WTC11 (cell line): ENCODE measurements at regions not wholly inside any gene's neighbourhood (a gene's known extent, or its start where the extent isn't known, plus 50 kb on each side); places are given as distances from the start of the nearest gene placed in this dataset.

Experiments
- ATAC-seq: fragments of 200-7000 bp; cut with Tn5 transposase; 2 replicates; pipeline ENCODE4 v1.10.0; 2021; ENCODE audit warnings: mild to moderate bottlenecking, moderate library complexity
- CTCF ChIA-PET: fragments of 300-600 bp; sonication (Branson Sonifier 250); formaldehyde crosslinking; loops from one replicate; lab custom pipeline; 2021; ENCODE audit warnings: antibody characterized with exemption; lab: Charles Lee
- POLR2A ChIA-PET: fragments of 350-600 bp; sonication (Branson Sonifier 250); formaldehyde crosslinking; loops from one replicate; lab custom pipeline; 2021; ENCODE audit warnings: antibody characterized with exemption; lab: Charles Lee
- DNase-seq: peaks from one replicate; pipeline ENCODE4 v3.0.0; 2021; ENCODE audit warnings: low spot score
- H3K27ac Mint-ChIP-seq: 2 replicates; pipeline ENCODE4 v1.8.0; 2021; ENCODE audit warnings: mixed read lengths
- H3K27me3 Mint-ChIP-seq: 2 replicates; pipeline ENCODE4 v1.8.0; 2021; ENCODE audit warnings: low read depth, mild to moderate bottlenecking, moderate library complexity, mixed read lengths
- H3K36me3 Mint-ChIP-seq: 2 replicates; pipeline ENCODE4 v1.8.0; 2021; ENCODE audit warnings: mixed read lengths
- H3K4me1 Mint-ChIP-seq: 2 replicates; pipeline ENCODE4 v1.8.0; 2022; ENCODE audit warnings: mixed read lengths
- H3K4me3 Mint-ChIP-seq: 2 replicates; pipeline ENCODE4 v1.8.0; 2021; ENCODE audit warnings: mild to moderate bottlenecking, moderate library complexity, mixed read lengths
- H3K9me3 Mint-ChIP-seq: 2 replicates; pipeline ENCODE4 v1.8.0; 2021; ENCODE audit warnings: mixed read lengths
- AR ChIP-seq: fragments of 250-450 bp; sonication (Bioruptor Pico); IDR thresholded peaks from 2 replicates; pipeline ENCODE4 v1.9.0; 2021; ENCODE audit warnings: mild to moderate bottlenecking
- ETV6 ChIP-seq: sonication (generic); formaldehyde crosslinking; IDR thresholded peaks from 2 replicates; pipeline ENCODE4 v1.8.1; 2022; ENCODE audit warnings: mild to moderate bottlenecking, missing genetic modification reagents
- FOXK1 ChIP-seq: sonication (generic); formaldehyde crosslinking; IDR thresholded peaks from 2 replicates; pipeline ENCODE4 v1.8.0; 2022; ENCODE audit warnings: mild to moderate bottlenecking, moderate library complexity, missing genetic modification reagents
- GTF2I ChIP-seq: fragments of 250-450 bp; sonication (Bioruptor Pico); conservative IDR thresholded peaks from 2 replicates; pipeline ENCODE4 v1.4.0; 2021; ENCODE audit warnings: mild to moderate bottlenecking
- JAZF1 ChIP-seq: fragments of 250-450 bp; sonication (Bioruptor Pico); IDR thresholded peaks from 2 replicates; pipeline ENCODE4 v1.9.0; 2021; ENCODE audit warnings: moderate library complexity, mild to moderate bottlenecking, inconsistent platforms
- SP1 ChIP-seq: sonication (generic); formaldehyde crosslinking; conservative IDR thresholded peaks from 2 replicates; pipeline ENCODE4 v1.8.1; 2022; ENCODE audit warnings: missing genetic modification reagents
- TCF7 ChIP-seq: sonication (generic); formaldehyde crosslinking; IDR thresholded peaks from 2 replicates; pipeline ENCODE4 v1.8.0; 2022; ENCODE audit warnings: mild to moderate bottlenecking, low read depth, missing genetic modification reagents, moderate library complexity
- ZBTB43 ChIP-seq: sonication (generic); formaldehyde crosslinking; IDR thresholded peaks from 2 replicates; pipeline ENCODE4 v1.8.1; 2023; ENCODE audit warnings: mild to moderate bottlenecking, missing genetic modification reagents
- ZNF232 ChIP-seq: sonication (generic); formaldehyde crosslinking; IDR thresholded peaks from 2 replicates; pipeline ENCODE4 v1.8.0; 2022; ENCODE audit warnings: mild to moderate bottlenecking, missing genetic modification reagents
- ZNF281 ChIP-seq: sonication (generic); formaldehyde crosslinking; IDR thresholded peaks from 2 replicates; pipeline ENCODE4 v1.8.0; 2023; ENCODE audit warnings: mild to moderate bottlenecking, missing genetic modification reagents
- TF ChIP-seq, protein P1 (sequence below): sonication (generic); formaldehyde crosslinking; IDR thresholded peaks from 2 replicates; pipeline ENCODE4 v1.8.1; 2023; ENCODE audit warnings: mild to moderate bottlenecking, moderate library complexity, missing genetic modification reagents
- TF ChIP-seq, protein P2 (sequence below): sonication (generic); formaldehyde crosslinking; IDR thresholded peaks from 2 replicates; pipeline ENCODE4 v1.8.1; 2023; ENCODE audit warnings: mild to moderate bottlenecking, missing genetic modification reagents, moderate library complexity
- TF ChIP-seq, protein P3 (sequence below): sonication (generic); formaldehyde crosslinking; IDR thresholded peaks from 2 replicates; pipeline ENCODE4 v1.8.1; 2023; ENCODE audit warnings: mild to moderate bottlenecking, missing genetic modification reagents, moderate library complexity
- TF ChIP-seq, protein P4 (sequence below): fragments of 250-450 bp; sonication (Bioruptor Pico); conservative IDR thresholded peaks from 2 replicates; pipeline ENCODE4 v1.9.0; 2021; ENCODE audit warnings: mild to moderate bottlenecking

DNA sequence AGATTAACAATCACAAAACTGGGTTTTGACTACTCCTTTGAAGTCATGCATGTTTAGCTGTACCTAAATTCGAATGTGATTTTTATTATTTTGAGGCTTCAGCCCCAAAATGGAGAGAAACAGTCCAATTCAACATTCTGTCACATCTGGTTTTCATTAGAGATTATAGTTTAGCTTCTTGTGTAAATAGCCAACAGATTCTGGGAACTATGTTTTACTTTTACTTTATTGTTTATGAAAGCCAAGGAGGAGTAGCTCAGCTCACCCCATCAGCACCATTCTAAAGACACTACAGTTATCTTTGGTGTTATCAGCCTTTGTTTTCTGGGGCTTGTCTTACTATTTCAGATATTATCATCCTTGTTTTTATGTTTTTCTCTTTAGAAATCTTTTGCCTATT lies 465.0 kb upstream of the CWC22 start (continued):
- TF ChIP-seq ZNF281: no peak
- TF ChIP-seq ZBTB43 (CRISPR knock-in tag): no peak
- TF ChIP-seq, protein P1, sequence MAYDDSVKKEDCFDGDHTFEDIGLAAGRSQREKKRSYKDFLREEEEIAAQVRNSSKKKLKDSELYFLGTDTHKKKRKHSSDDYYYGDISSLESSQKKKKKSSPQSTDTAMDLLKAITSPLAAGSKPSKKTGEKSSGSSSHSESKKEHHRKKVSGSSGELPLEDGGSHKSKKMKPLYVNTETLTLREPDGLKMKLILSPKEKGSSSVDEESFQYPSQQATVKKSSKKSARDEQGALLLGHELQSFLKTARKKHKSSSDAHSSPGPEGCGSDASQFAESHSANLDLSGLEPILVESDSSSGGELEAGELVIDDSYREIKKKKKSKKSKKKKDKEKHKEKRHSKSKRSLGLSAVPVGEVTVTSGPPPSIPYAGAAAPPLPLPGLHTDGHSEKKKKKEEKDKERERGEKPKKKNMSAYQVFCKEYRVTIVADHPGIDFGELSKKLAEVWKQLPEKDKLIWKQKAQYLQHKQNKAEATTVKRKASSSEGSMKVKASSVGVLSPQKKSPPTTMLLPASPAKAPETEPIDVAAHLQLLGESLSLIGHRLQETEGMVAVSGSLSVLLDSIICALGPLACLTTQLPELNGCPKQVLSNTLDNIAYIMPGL: no peak
- no peak for TF ChIP-seq SP1 (CRISPR knock-in tag)
- TF ChIP-seq JAZF1 (CRISPR knock-in tag): no peak

DNA sequence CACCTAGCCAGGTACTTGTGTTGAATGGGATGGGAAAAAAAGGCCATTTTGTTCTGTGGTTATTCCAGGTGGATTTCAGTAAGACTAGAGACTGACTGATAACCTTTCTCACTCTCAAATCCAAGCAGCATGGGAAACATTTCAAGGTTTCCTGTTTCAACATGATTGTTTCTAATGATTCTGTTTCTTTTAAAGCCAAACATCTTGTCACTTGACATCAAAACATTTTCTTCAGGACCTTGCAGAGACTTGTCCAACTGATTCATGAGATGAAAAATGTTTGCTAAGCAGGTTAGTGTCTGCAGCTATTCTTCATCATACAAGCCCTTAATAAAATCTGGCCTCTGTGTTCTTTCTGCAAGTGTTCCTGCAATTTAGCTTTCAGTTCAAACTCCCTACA lies 456.5 kb upstream of the CWC22 start:
- no peak for TF ChIP-seq ZNF232 (CRISPR knock-in tag)
- TF ChIP-seq, protein P2, sequence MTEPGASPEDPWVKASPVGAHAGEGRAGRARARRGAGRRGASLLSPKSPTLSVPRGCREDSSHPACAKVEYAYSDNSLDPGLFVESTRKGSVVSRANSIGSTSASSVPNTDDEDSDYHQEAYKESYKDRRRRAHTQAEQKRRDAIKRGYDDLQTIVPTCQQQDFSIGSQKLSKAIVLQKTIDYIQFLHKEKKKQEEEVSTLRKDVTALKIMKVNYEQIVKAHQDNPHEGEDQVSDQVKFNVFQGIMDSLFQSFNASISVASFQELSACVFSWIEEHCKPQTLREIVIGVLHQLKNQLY (CRISPR knock-in tag): no peak
- TF ChIP-seq, protein P3, sequence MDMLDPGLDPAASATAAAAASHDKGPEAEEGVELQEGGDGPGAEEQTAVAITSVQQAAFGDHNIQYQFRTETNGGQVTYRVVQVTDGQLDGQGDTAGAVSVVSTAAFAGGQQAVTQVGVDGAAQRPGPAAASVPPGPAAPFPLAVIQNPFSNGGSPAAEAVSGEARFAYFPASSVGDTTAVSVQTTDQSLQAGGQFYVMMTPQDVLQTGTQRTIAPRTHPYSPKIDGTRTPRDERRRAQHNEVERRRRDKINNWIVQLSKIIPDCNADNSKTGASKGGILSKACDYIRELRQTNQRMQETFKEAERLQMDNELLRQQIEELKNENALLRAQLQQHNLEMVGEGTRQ: no peak
- no peak for TF ChIP-seq GTF2I
- H3K27me3 Mint-ChIP-seq: no peaks in the 10 kb centered on the region
- no peaks in the 10 kb centered on the region for H3K36me3 Mint-ChIP-seq
- POLR2A ChIA-PET: no interaction called here
- no peaks in the 10 kb centered on the region for H3K4me1 Mint-ChIP-seq
- no peak overlapping the region for H3K4me3 Mint-ChIP-seq
- DNase-seq: no peak
- no peak overlapping the region for H3K27ac Mint-ChIP-seq
- CTCF ChIA-PET: no interaction called here
- peaks cover 7% of the 10 kb centered on the region for H3K9me3 Mint-ChIP-seq
- no peak for ATAC-seq

GRCh38 chr2:180461761-180462160 lies 454.7 kb upstream of the CWC22 start:
- Mint-ChIP-seq H3K9me3 (peaks cover 8% of the 10 kb centered on the region; the same call in 1 of the 2 replicates), H3K27me3 (no peaks in the 10 kb centered on the region), H3K36me3 (no peaks in the 10 kb centered on the region), H3K27ac (no peak overlapping the region)
- no peak for ATAC-seq
- TF ChIP-seq, protein P2 (CRISPR knock-in tag): no peak
- TF ChIP-seq, all 79 proteins: peak for 0
- Mint-ChIP-seq H3K4me3 (no peak overlapping the region), H3K4me1 (no peaks in the 10 kb centered on the region)
- ChIA-PET CTCF (no interaction called here), POLR2A (no interaction called here)
- DNase-seq: no peak

GRCh38 chr2:180456801-180457200 lies 449.7 kb upstream of the CWC22 start:
- DNase-seq (no peak), ATAC-seq (no peak)
- H3K36me3 Mint-ChIP-seq: no peaks in the 10 kb centered on the region
- no peaks in the 10 kb centered on the region for H3K4me1 Mint-ChIP-seq
- ChIA-PET POLR2A (no interaction called here), CTCF (no interaction called here)
- no peak overlapping the region for H3K4me3 Mint-ChIP-seq
- no peak overlapping the region for H3K27ac Mint-ChIP-seq
- H3K9me3 Mint-ChIP-seq: peaks cover 8% of the 10 kb centered on the region; the same call in 1 of the 2 replicates
- H3K27me3 Mint-ChIP-seq: no peaks in the 10 kb centered on the region
- TF ChIP-seq, protein P4, sequence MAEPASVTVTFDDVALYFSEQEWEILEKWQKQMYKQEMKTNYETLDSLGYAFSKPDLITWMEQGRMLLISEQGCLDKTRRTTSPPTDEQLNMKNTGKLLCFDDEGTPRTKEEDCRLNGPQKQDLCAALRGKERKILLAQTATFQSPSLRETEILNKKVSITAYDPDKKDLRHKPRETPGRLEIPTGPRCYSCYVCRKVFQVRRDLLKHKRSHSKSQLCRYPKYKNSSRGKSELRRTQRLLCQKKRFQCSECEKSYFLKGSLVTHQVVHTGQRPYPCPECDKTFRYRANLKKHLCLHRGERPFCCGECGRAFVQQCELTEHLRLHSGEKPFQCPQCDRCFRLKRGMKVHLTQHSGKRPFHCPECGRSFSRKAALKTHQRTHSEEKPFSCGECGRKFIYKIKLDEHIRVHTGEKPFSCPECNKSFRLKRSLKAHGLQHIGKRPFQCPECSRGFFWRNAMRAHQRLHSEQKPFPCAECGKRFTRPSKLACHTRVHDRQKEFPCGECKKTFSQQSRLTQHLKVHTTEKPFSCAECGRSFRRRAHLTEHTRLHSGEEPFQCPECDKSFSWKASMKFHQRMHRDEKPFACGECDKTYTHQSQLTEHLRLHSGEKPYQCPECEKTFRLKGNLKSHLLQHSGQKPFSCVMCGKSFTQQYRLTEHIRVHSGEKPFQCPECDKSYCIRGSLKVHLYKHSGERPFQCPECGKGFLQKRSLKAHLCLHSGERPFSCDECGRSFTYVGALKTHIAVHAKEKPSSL (CRISPR knock-in tag): no peak
- no peak for TF ChIP-seq TCF7 (CRISPR knock-in tag)
- no peak for TF ChIP-seq ETV6
- TF ChIP-seq FOXK1 (CRISPR knock-in tag): no peak
- no peak for TF ChIP-seq AR
